HCT116 (cell line): ENCODE measurements at regions not wholly inside any gene's neighbourhood (a gene's known extent, or its start where the extent isn't known, plus 50 kb on each side); places are given as distances from the start of the nearest gene placed in this dataset.

Experiments used
- ATF3 ChIP-seq: IDR thresholded peaks from 2 replicates; pipeline ENCODE4 v1.6.1; 2012
- CEBPB ChIP-seq: IDR thresholded peaks from 2 replicates; pipeline ENCODE4 v1.6.1; 2012; ENCODE audit warnings: low read depth
- CTCF ChIP-seq, 3 experiments: fragments of 200-600 bp in 1 of 3; sonication (generic) in 1 of 3; IDR thresholded peaks in 2 of 3; conservative IDR thresholded peaks in 1 of 3; 2 replicates each; pipeline ENCODE4 v1.5.1; 2012 to 2017; ENCODE audit warnings: low read depth in 2 of 3, low read length in 2 of 3, antibody characterized with exemption in 1 of 3, borderline replicate concordance in 1 of 3, control low read depth in 1 of 3, mild to moderate bottlenecking in 1 of 3, mixed read lengths in 1 of 3, mixed run types in 1 of 3, moderate library complexity in 1 of 3; ENCODE audit not compliant: insufficient read depth in 1 of 3
- EZH2 ChIP-seq: fragments of 200-600 bp; sonication (generic); IDR thresholded peaks from 2 replicates; pipeline ENCODE4 v1.6.1; 2017; ENCODE audit warnings: antibody characterized with exemption, mixed run types
- EZH2phosphoT487 ChIP-seq: fragments of 200-600 bp; IDR thresholded peaks from 2 replicates; pipeline ENCODE4 v1.6.1; 2018; ENCODE audit warnings: antibody characterized with exemption, borderline replicate concordance
- FOSL1 ChIP-seq: IDR thresholded peaks from 2 replicates; pipeline ENCODE4 v1.6.1; 2012; ENCODE audit warnings: low read depth
- POLR2A ChIP-seq: IDR thresholded peaks from 2 replicates; pipeline ENCODE4 v1.7.0; 2011; ENCODE audit warnings: borderline replicate concordance; ENCODE audit not compliant: insufficient read depth, insufficient read length; ENCODE audit errors: extremely low read depth
- POLR2AphosphoS5 ChIP-seq: IDR thresholded peaks from 2 replicates; pipeline ENCODE4 v1.6.1; 2011; ENCODE audit warnings: mild to moderate bottlenecking, low read depth, low read length, moderate library complexity
- RAD21 ChIP-seq: IDR thresholded peaks from 2 replicates; pipeline ENCODE4 v1.6.1; 2012; ENCODE audit warnings: low read depth, mild to moderate bottlenecking
- REST ChIP-seq: IDR thresholded peaks from 2 replicates; pipeline ENCODE4 v1.6.1; 2012; ENCODE audit warnings: low read depth
- SIN3A ChIP-seq: IDR thresholded peaks from 2 replicates; pipeline ENCODE4 v1.6.1; 2012; ENCODE audit warnings: low read depth
- SP1 ChIP-seq: IDR thresholded peaks from 2 replicates; pipeline ENCODE4 v1.6.1; 2012; ENCODE audit warnings: low read depth
- TCF7L2 ChIP-seq: IDR thresholded peaks from 2 replicates; pipeline ENCODE4 v1.7.0; 2011; ENCODE audit warnings: borderline replicate concordance, inconsistent platforms; ENCODE audit not compliant: insufficient read depth, insufficient read length; ENCODE audit errors: extremely low read depth
- ZNF274 ChIP-seq: fragments of 200-500 bp; sonication (Bioruptor generic); IDR thresholded peaks from 2 replicates; pipeline ENCODE4 v1.6.1; 2014; ENCODE audit warnings: mild to moderate bottlenecking, low read depth, low read length, inconsistent platforms

GRCh38 chr21:26710155-26710554 is 135.1 kb downstream of the ADAMTS1 start:
- TF ChIP-seq ZNF274 (no peak), CTCF (IDR thresholded peaks at IDR 0.05 in 2 of 3, conservative IDR thresholded peaks at IDR 0.05 in 1 of 3; ENCODE audit: borderline replicate concordance in 1 of 3, insufficient read depth in 1 of 3, low read depth in 2 of 3, low read length in 2 of 3) (no peak), EZH2 (no peak), REST (no peak), RAD21 (no peak), POLR2AphosphoS5 (no peak), TCF7L2 (no peak), POLR2A (no peak), ATF3 (no peak), SP1 (no peak), SIN3A (no peak), CEBPB (no peak), FOSL1 (no peak), EZH2phosphoT487 (no peak)
